ENCODE measurements at regions not wholly inside any gene's neighbourhood (a gene's known extent, or its start where the extent isn't known, plus 50 kb on each side); places are given as distances from the start of the nearest gene placed in this dataset.

- DNase-seq = no peak
Observed at GRCh38 chr4:15376594-15376993, 51.2 kb upstream of the C1QTNF7 start.

Data from CD4-positive, alpha-beta T cell treated with Interleukin-17A for 1 hour (primary cell).